ENCODE measurements at regions not wholly inside any gene's neighbourhood (a gene's known extent, or its start where the extent isn't known, plus 50 kb on each side); places are given as distances from the start of the nearest gene placed in this dataset.

DNA sequence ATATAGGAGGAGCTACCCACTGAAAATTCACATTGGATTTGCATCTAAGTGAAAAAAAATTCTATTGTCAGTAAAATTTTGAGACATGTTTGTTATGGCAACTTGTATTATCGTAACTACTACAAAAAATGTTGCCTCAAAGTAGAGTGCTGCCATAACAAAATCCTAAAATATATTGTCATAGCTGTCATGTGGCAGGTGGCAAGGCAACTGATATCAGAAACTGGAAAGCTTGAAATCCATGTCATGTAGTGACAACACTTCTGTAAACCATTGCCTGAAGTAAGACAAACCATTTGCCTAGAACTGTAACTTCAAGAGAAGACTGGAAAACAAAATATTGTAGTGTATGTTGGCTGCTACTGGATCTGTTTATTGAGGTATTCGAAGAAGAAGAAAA, 697.5 kb upstream of the CELF4 start:
- Mint-ChIP-seq H3K4me3 (no peak overlapping the region), H3K27me3 (no peaks in the 10 kb centered on the region), H3K27ac (no peak overlapping the region), H3K9me3 (peaks cover 2 to 9% of the 10 kb centered on the region in 2 donors), H3K4me1 (no peaks in the 10 kb centered on the region)
- ATAC-seq (no peak), DNase-seq (no peak)

DNA sequence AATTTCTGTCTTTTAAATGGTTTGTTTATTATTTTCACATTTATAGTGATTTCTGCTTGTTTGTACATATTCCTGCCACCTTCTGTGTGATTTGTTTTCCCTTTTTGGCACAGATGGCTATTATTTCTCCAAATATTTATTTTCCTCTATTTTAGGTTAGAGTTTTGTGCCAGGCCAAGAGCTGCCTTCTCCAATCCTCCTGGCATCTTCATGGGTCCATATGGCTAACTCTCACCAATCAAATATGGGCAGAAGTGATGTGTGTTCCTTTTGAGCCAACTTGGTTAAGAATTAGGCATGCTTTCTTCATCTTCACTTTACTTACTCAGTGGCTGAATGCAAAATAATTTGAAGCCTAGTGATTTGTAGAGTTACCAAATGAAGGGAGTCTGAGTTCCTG, 697.1 kb upstream of the CELF4 start:
- no peaks in the 10 kb centered on the region for H3K4me1 Mint-ChIP-seq
- ATAC-seq, result no peak
- H3K9me3 Mint-ChIP-seq, result peaks cover 6% of the 10 kb centered on the region in 2 donors
- no peak for DNase-seq
- H3K4me3 Mint-ChIP-seq, result no peak overlapping the region
- no peak overlapping the region for H3K27ac Mint-ChIP-seq
- no peaks in the 10 kb centered on the region for H3K27me3 Mint-ChIP-seq

GRCh38 chr18:38257661-38258060, 692.1 kb upstream of the CELF4 start:
- Mint-ChIP-seq H3K4me3 (no peak overlapping the region), H3K4me1 (no peaks in the 10 kb centered on the region), H3K27ac (peak overlapping the region in 1 of 2 donors; percentile 2), H3K27me3 (no peaks in the 10 kb centered on the region), H3K9me3 (peaks cover 0 to 9% of the 10 kb centered on the region in 2 donors)
- ATAC-seq (no peak), DNase-seq (no peak)

DNA sequence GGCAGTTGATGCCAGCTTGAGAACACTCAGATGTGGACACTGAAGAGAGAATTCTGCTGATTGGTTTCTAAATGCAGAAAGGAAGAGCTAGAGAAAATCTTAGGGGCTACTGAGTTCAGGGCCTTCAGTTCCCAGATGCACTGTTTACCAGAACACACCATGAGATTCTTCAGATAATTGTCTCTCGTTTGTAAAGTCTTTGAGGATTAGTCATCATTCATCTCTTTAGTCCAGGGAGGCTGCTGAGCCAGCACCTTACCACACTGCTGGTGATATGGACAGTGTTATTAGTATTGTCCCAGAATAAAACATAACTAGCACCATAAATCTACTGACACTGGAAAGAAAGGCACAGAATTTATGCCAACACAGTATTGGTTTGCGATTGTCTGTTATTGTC, 690.8 kb upstream of the CELF4 start:
- ATAC-seq, result no peak
- H3K4me1 Mint-ChIP-seq, result no peaks in the 10 kb centered on the region
- DNase-seq, result no peak
- no peak overlapping the region for H3K27ac Mint-ChIP-seq
- H3K27me3 Mint-ChIP-seq, result no peaks in the 10 kb centered on the region
- no peak overlapping the region for H3K4me3 Mint-ChIP-seq
- H3K9me3 Mint-ChIP-seq, result peaks cover 0 to 9% of the 10 kb centered on the region in 2 donors

- H3K4me3 Mint-ChIP-seq, result no peak overlapping the region
- no peaks in the 10 kb centered on the region for H3K27me3 Mint-ChIP-seq
- no peaks in the 10 kb centered on the region for H3K4me1 Mint-ChIP-seq
- peaks cover 6 to 7% of the 10 kb centered on the region in 2 donors for H3K9me3 Mint-ChIP-seq
- ATAC-seq (no peak), DNase-seq (no peak)
- no peak overlapping the region for H3K27ac Mint-ChIP-seq
Measured at GRCh38 chr18:38250971-38251370, 685.4 kb upstream of the CELF4 start.

GRCh38 chr18:38244480-38244879, 678.9 kb upstream of the CELF4 start:
- no peak overlapping the region for H3K4me3 Mint-ChIP-seq
- H3K9me3 Mint-ChIP-seq, result peaks cover 3 to 14% of the 10 kb centered on the region in 2 donors
- no peaks in the 10 kb centered on the region for H3K27me3 Mint-ChIP-seq
- no peaks in the 10 kb centered on the region for H3K4me1 Mint-ChIP-seq
- no peak overlapping the region for H3K27ac Mint-ChIP-seq
- no peak for DNase-seq
- no peak for ATAC-seq

DNA sequence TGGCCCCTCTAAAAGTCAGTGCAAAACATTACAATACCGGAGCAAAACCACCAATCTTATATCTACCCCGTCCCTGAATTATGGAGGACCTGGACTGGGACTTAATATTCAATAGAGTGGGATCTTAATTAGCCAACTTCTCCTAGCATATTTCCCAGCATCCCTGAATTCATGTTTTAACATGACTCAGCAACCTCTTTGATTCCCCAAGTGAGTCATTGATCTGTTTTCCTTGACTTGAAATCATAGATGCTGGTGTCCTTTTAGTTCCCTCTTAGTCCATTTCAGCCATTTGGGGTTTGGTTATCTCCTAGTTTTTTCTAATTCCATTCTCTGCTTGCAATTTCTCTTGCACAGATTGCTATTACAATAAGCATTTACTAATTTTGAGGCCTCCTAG, 677.7 kb upstream of the CELF4 start:
- DNase-seq (no peak), ATAC-seq (no peak)
- Mint-ChIP-seq H3K4me1 (no peaks in the 10 kb centered on the region), H3K27ac (no peak overlapping the region), H3K4me3 (no peak overlapping the region), H3K27me3 (no peaks in the 10 kb centered on the region), H3K9me3 (peaks cover 7 to 14% of the 10 kb centered on the region in 2 donors)

- ATAC-seq, result no peak
- no peaks in the 10 kb centered on the region for H3K4me1 Mint-ChIP-seq
Measured at GRCh38 chr18:38241736-38242135, 676.1 kb upstream of the CELF4 start.

DNA sequence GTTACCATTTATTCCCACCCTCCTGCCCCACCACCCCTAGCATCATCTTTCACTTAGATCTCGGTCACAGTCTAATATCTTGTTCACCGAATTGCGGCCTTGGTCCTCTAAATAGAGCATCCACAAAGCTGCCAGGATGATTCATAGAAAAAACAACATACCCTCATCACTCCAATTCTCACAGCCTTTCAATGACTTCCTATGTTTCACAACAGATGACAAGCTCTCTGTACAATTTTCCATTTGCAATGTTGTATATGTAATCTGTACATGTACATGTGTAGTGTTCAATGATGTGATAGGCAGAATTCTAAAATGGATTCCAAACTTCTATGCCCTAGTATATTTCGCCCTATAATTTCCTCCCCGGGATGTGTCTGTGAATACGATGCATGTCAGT, 675.6 kb upstream of the CELF4 start:
- Mint-ChIP-seq H3K4me3 (no peak overlapping the region), H3K9me3 (peaks cover 4 to 10% of the 10 kb centered on the region in 2 donors), H3K27me3 (no peaks in the 10 kb centered on the region), H3K4me1 (no peaks in the 10 kb centered on the region), H3K27ac (no peak overlapping the region)
- ATAC-seq (no peak), DNase-seq (no peak)

More at GRCh38 chr18:38241736-38242135, 676.1 kb upstream of the CELF4 start:
- DNase-seq, result no peak
- no peaks in the 10 kb centered on the region for H3K27me3 Mint-ChIP-seq
- H3K4me3 Mint-ChIP-seq, result no peak overlapping the region
- H3K27ac Mint-ChIP-seq, result no peak overlapping the region
- peaks cover 4 to 14% of the 10 kb centered on the region in 2 donors for H3K9me3 Mint-ChIP-seq

DNA sequence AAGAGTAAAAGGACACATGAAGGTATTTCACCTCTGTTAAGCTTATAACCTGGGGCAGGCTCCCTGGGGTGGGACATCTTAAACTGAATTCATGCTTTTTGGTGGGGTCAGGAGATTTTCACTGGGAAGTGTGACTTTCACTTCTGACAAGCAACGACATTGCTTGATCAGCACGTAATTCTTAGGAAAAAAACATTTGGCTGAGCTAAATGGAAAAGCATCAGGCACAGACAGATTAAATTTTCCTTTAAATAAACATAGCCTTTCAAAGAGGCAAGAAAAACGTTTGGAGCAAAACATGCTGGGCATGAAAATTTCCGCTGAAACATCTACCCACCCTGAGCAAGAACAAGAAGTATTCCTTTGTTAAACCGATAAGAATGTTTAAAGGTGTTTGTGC, 674.0 kb upstream of the CELF4 start:
- ATAC-seq, result no peak
- Mint-ChIP-seq H3K27me3 (no peaks in the 10 kb centered on the region), H3K4me3 (no peak overlapping the region), H3K4me1 (no peaks in the 10 kb centered on the region), H3K9me3 (peaks cover 4 to 7% of the 10 kb centered on the region in 2 donors), H3K27ac (no peak overlapping the region)
- no peak for DNase-seq

- no peaks in the 10 kb centered on the region for H3K4me1 Mint-ChIP-seq
- DNase-seq (no peak), ATAC-seq (no peak)
- H3K4me3 Mint-ChIP-seq, result no peak overlapping the region
- H3K9me3 Mint-ChIP-seq, result peaks cover 4 to 7% of the 10 kb centered on the region in 2 donors
- no peak overlapping the region for H3K27ac Mint-ChIP-seq
- H3K27me3 Mint-ChIP-seq, result no peaks in the 10 kb centered on the region
Measured at GRCh38 chr18:38237796-38238195, 672.2 kb upstream of the CELF4 start.

- Mint-ChIP-seq H3K27me3 (no peaks in the 10 kb centered on the region), H3K4me3 (no peak overlapping the region), H3K9me3 (peaks cover 6 to 7% of the 10 kb centered on the region in 2 donors), H3K4me1 (no peaks in the 10 kb centered on the region), H3K27ac (no peak overlapping the region)
- no peak for ATAC-seq
- no peak for DNase-seq
Measured at GRCh38 chr18:38221476-38222100, 656.0 kb upstream of the CELF4 start.

DNA sequence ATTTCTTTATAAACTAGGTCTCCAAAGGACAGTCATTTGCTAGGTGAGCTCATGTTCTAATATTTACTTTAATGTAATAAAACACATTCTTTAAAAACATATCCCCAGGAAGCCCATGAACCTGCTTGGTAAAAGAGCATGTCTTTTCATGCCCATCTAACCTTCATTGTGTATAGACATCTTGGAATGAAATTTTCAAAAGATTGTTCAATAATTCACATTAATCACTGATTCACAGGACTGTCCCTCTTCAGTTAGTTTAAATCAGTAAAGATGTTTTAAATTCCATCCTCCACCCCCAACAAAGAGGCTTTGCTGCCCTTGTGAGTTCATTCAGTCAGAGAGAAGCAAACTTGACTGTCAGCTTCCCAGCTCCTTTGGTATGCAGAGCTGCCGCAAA, 633.4 kb upstream of the CELF4 start:
- peaks cover under 1 to 6% of the 10 kb centered on the region in 2 donors for H3K9me3 Mint-ChIP-seq
- DNase-seq, result no peak
- H3K4me1 Mint-ChIP-seq, result no peaks in the 10 kb centered on the region
- no peak overlapping the region for H3K4me3 Mint-ChIP-seq
- ATAC-seq, result no peak
- H3K27me3 Mint-ChIP-seq, result no peaks in the 10 kb centered on the region
- H3K27ac Mint-ChIP-seq, result no peak overlapping the region

GRCh38 chr18:38198526-38198925, 632.9 kb upstream of the CELF4 start:
- Mint-ChIP-seq H3K27ac (no peak overlapping the region), H3K4me3 (no peak overlapping the region), H3K4me1 (no peaks in the 10 kb centered on the region), H3K9me3 (peaks cover 4 to 6% of the 10 kb centered on the region in 2 donors), H3K27me3 (no peaks in the 10 kb centered on the region)
- ATAC-seq (no peak), DNase-seq (no peak)

- H3K9me3 Mint-ChIP-seq, result no peaks in the 10 kb centered on the region
- H3K27me3 Mint-ChIP-seq, result no peaks in the 10 kb centered on the region
- no peak overlapping the region for H3K4me3 Mint-ChIP-seq
- no peak overlapping the region for H3K27ac Mint-ChIP-seq
- DNase-seq (no peak), ATAC-seq (no peak)
- no peaks in the 10 kb centered on the region for H3K4me1 Mint-ChIP-seq
Measured at GRCh38 chr18:38186491-38186890, 620.9 kb upstream of the CELF4 start.

DNA sequence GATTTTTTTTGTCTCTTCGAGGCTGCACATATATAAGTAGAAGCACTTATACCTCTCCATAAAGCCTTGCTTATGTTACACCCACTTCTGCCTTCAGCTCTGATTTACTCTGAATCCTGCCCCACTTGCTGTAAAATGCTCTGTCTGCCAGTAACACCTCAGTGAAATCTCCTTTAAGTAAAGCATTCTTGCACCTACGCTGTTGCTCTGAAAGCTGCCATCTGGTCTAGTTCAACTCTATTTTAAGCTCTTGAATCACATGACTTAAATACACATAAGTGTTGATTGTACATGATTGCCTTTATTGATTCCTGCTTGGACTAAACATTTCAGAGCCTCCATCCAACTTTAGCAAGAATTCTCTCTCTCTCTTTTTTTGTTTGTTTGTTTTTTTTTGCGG, 609.0 kb upstream of the CELF4 start:
- H3K27me3 Mint-ChIP-seq, result no peaks in the 10 kb centered on the region
- no peak overlapping the region for H3K4me3 Mint-ChIP-seq
- H3K27ac Mint-ChIP-seq, result no peak overlapping the region
- H3K9me3 Mint-ChIP-seq, result peaks cover 0 to 5% of the 10 kb centered on the region in 2 donors
- ATAC-seq (no peak), DNase-seq (no peak)
- H3K4me1 Mint-ChIP-seq, result no peaks in the 10 kb centered on the region

GRCh38 chr18:38174173-38174572, 608.6 kb upstream of the CELF4 start:
- Mint-ChIP-seq H3K27ac (no peak overlapping the region), H3K4me1 (no peaks in the 10 kb centered on the region), H3K9me3 (peaks cover 0 to 5% of the 10 kb centered on the region in 2 donors), H3K4me3 (no peak overlapping the region), H3K27me3 (no peaks in the 10 kb centered on the region)
- no peak for ATAC-seq
- DNase-seq, result no peak
